SK-N-SH (cell line): ENCODE measurements at regions not wholly inside any gene's neighbourhood (a gene's known extent, or its start where the extent isn't known, plus 50 kb on each side); places are given as distances from the start of the nearest gene placed in this dataset.

ENCODE experiments used
- CTCF ChIP-seq: fragments of 200-600 bp; sonication (generic); IDR thresholded peaks from 2 replicates; pipeline ENCODE4 v1.6.1; 2017; ENCODE audit warnings: antibody characterized with exemption, mild to moderate bottlenecking, moderate library complexity
- NRF1 ChIP-seq: IDR thresholded peaks from 2 replicates; pipeline ENCODE4 v1.6.1; 2012; ENCODE audit warnings: low read depth, mild to moderate bottlenecking, low read length
- PBX3 ChIP-seq: IDR thresholded peaks from 2 replicates; pipeline ENCODE4; 2012
- POLR2AphosphoS5 ChIP-seq: IDR thresholded peaks from 2 replicates; pipeline ENCODE4 v1.6.1; 2012; ENCODE audit warnings: low read depth, low read length
- RAD21 ChIP-seq: IDR thresholded peaks from 2 replicates; pipeline ENCODE4 v1.6.1; 2012; ENCODE audit warnings: mild to moderate bottlenecking, low read length
- USF1 ChIP-seq: IDR thresholded peaks from 2 replicates; pipeline ENCODE4 v1.4.0; 2012; ENCODE audit warnings: low read depth, borderline replicate concordance

GRCh38 chr18:37654034-37654433, 88.4 kb upstream of the CELF4 start:
- no peak for TF ChIP-seq CTCF
- TF ChIP-seq NRF1, result no peak
- no peak for TF ChIP-seq PBX3
- TF ChIP-seq RAD21, result no peak
- no peak for TF ChIP-seq USF1
- no peak for TF ChIP-seq POLR2AphosphoS5
